Mesodermal cell (in vitro differentiated cells): ENCODE measurements at regions not wholly inside any gene's neighbourhood (a gene's known extent, or its start where the extent isn't known, plus 50 kb on each side); places are given as distances from the start of the nearest gene placed in this dataset.

ENCODE experiments used
- H3K27ac ChIP-seq: 2 replicates; pipeline ENCODE4 v1.7.0; 2013; ENCODE audit warnings: mild to moderate bottlenecking, low read depth, low read length, moderate library complexity; ENCODE audit not compliant: severe bottlenecking
- H3K36me3 ChIP-seq: 2 replicates; pipeline ENCODE4 v1.7.1; 2013; ENCODE audit warnings: mild to moderate bottlenecking, low read length, moderate library complexity; ENCODE audit not compliant: control insufficient read depth, insufficient read depth
- H3K4me1 ChIP-seq: one replicate; pipeline ENCODE4 v1.7.1; 2013; ENCODE audit warnings: mild to moderate bottlenecking, low read length; ENCODE audit not compliant: insufficient read depth, control insufficient read depth, poor library complexity, severe bottlenecking
- H3K4me3 ChIP-seq: 2 replicates; pipeline ENCODE4 v1.7.0; 2013; ENCODE audit warnings: low read length, control low read depth, mild to moderate bottlenecking; ENCODE audit not compliant: insufficient read depth, poor library complexity, severe bottlenecking; ENCODE audit errors: extremely low read depth
- H3K9me3 ChIP-seq: 2 replicates; pipeline ENCODE4 v1.7.1; 2013; ENCODE audit warnings: mild to moderate bottlenecking, low read length, moderate library complexity; ENCODE audit not compliant: control insufficient read depth
- WGBS, 2 experiments: methylation state at CpG; one replicate each; pipeline ENCODE4 v1.1.5; 2013; ENCODE audit warnings: missing lambda C conversion rate in 2 of 2; ENCODE audit not compliant: insufficient coverage in 2 of 2; 5-methylcytosine and 5-hydroxymethylcytosine counted together

GRCh38 chr18:75677696-75678455 is 250.4 kb upstream of the SMIM21 start:
- Histone ChIP-seq H3K9me3 (no peaks in the 10 kb centered on the region), H3K27ac (no peak overlapping the region), H3K36me3 (no peaks in the 10 kb centered on the region), H3K4me1 (no peaks in the 10 kb centered on the region), H3K4me3 (no peak overlapping the region)
- WGBS, 2 experiments, result 100% methylated on average over 1 of the region's 2 CpGs; no CpG with 5 or more reads in 1 of the 2 experiments

- no CpG with 5 or more reads among the region's 1 CpG for WGBS, 2 experiments
- H3K9me3 ChIP-seq, result peaks cover 8% of the 10 kb centered on the region
- H3K36me3 ChIP-seq, result no peaks in the 10 kb centered on the region
- no peak overlapping the region for H3K4me3 ChIP-seq
- H3K27ac ChIP-seq, result no peak overlapping the region
- H3K4me1 ChIP-seq, result no peaks in the 10 kb centered on the region
Measured at GRCh38 chr18:75660932-75661331, 233.4 kb upstream of the SMIM21 start.

GRCh38 chr18:75659535-75660023 is 232.1 kb upstream of the SMIM21 start:
- H3K4me1 ChIP-seq, result no peaks in the 10 kb centered on the region
- H3K27ac ChIP-seq, result no peak overlapping the region
- no peak overlapping the region for H3K4me3 ChIP-seq

GRCh38 chr18:75658330-75658729 is 230.8 kb upstream of the SMIM21 start:
- Histone ChIP-seq H3K36me3 (no peaks in the 10 kb centered on the region), H3K27ac (no peak overlapping the region), H3K9me3 (peaks cover 8% of the 10 kb centered on the region), H3K4me1 (no peaks in the 10 kb centered on the region), H3K4me3 (no peak overlapping the region)
- WGBS, 2 experiments, result 56 to 100% methylated on average over 1 to 3 of the region's 5 CpGs

More at GRCh38 chr18:75659535-75660023, 232.1 kb upstream of the SMIM21 start:
- Histone ChIP-seq H3K36me3 (no peaks in the 10 kb centered on the region), H3K9me3 (peaks cover 8% of the 10 kb centered on the region)

GRCh38 chr18:75656563-75657247 is 229.2 kb upstream of the SMIM21 start:
- Histone ChIP-seq H3K9me3 (peaks cover 4% of the 10 kb centered on the region), H3K4me3 (no peak overlapping the region), H3K36me3 (no peaks in the 10 kb centered on the region), H3K4me1 (no peaks in the 10 kb centered on the region), H3K27ac (no peak overlapping the region)
- 95 to 97% methylated on average over 4 of the region's 6 CpGs for WGBS, 2 experiments

- WGBS, 2 experiments, result 69 to 70% methylated on average over 2 of the region's 7 CpGs
- no peak overlapping the region for H3K4me3 ChIP-seq
- H3K27ac ChIP-seq, result no peak overlapping the region
- no peaks in the 10 kb centered on the region for H3K36me3 ChIP-seq
- H3K4me1 ChIP-seq, result no peaks in the 10 kb centered on the region
- H3K9me3 ChIP-seq, result peaks cover 4% of the 10 kb centered on the region
Measured at GRCh38 chr18:75656035-75656434, 228.5 kb upstream of the SMIM21 start.

- Histone ChIP-seq H3K9me3 (no peaks in the 10 kb centered on the region), H3K4me1 (no peaks in the 10 kb centered on the region), H3K36me3 (no peaks in the 10 kb centered on the region), H3K27ac (no peak overlapping the region), H3K4me3 (no peak overlapping the region)
- 50 to 72% methylated on average over 4 to 7 of the region's 10 CpGs for WGBS, 2 experiments
Measured at GRCh38 chr18:75654851-75655751, 227.6 kb upstream of the SMIM21 start.

- Histone ChIP-seq H3K4me3 (no peak overlapping the region), H3K9me3 (no peaks in the 10 kb centered on the region), H3K36me3 (no peaks in the 10 kb centered on the region), H3K4me1 (no peaks in the 10 kb centered on the region), H3K27ac (no peak overlapping the region)
- WGBS, 2 experiments, result 86 to 88% methylated on average over 5 to 6 of the region's 6 CpGs
Measured at GRCh38 chr18:75654386-75654785, 226.9 kb upstream of the SMIM21 start.

- no peaks in the 10 kb centered on the region for H3K36me3 ChIP-seq
- WGBS, 2 experiments, result 80% methylated on average over 1 of the region's 2 CpGs; no CpG with 5 or more reads in 1 of the 2 experiments
- H3K4me3 ChIP-seq, result no peak overlapping the region
- no peak overlapping the region for H3K27ac ChIP-seq
- no peaks in the 10 kb centered on the region for H3K4me1 ChIP-seq
- H3K9me3 ChIP-seq, result no peaks in the 10 kb centered on the region
Measured at GRCh38 chr18:75652528-75652927, 225.0 kb upstream of the SMIM21 start.

- Histone ChIP-seq H3K4me1 (no peaks in the 10 kb centered on the region), H3K27ac (no peak overlapping the region), H3K9me3 (no peaks in the 10 kb centered on the region), H3K4me3 (no peak overlapping the region), H3K36me3 (no peaks in the 10 kb centered on the region)
- WGBS, 2 experiments, result 98% methylated on average over 6 of the region's 6 CpGs
Measured at GRCh38 chr18:75644871-75645270, 217.4 kb upstream of the SMIM21 start.
